Activated CD4-positive, alpha-beta T cell treated with anti-CD3 and anti-CD28 coated beads for 36 hours (primary cell): ENCODE measurements at regions not wholly inside any gene's neighbourhood (a gene's known extent, or its start where the extent isn't known, plus 50 kb on each side); places are given as distances from the start of the nearest gene placed in this dataset.
A peak's percentile ranks its signal among the peaks of the same experiment; 100 is the strongest.
"Not testable (repeated sequence)": the region's sequence is repeated elsewhere in the genome, so short reads cannot be mapped to it uniquely, and the experiment has no call there.

Experiments used
- ATAC-seq: fragments of 200-7000 bp; cut with Tn5 transposase; one replicate; pipeline ENCODE4 v1.10.0; 2021; ENCODE audit warnings: mild to moderate bottlenecking, moderate library complexity
- CTCF ChIA-PET: fragments of 350-600 bp; sonication (Branson Sonifier 250); formaldehyde crosslinking; loops from one replicate; lab custom pipeline; 2021; ENCODE audit warnings: antibody characterized with exemption; lab: Charles Lee
- POLR2A ChIA-PET: fragments of 350-600 bp; sonication (Branson Sonifier 250); formaldehyde crosslinking; loops from one replicate; lab custom pipeline; 2021; ENCODE audit warnings: antibody characterized with exemption, inconsistent platforms; lab: Charles Lee
- DNase-seq: peaks from one replicate; pipeline ENCODE4 v3.0.0-alpha.2; 2020
- H3K27ac Mint-ChIP-seq: one replicate; pipeline ENCODE4 v1.8.0; 2021; ENCODE audit warnings: mixed read lengths
- H3K27me3 Mint-ChIP-seq: one replicate; pipeline ENCODE4 v1.8.0; 2021; ENCODE audit warnings: mixed read lengths
- H3K36me3 Mint-ChIP-seq: one replicate; pipeline ENCODE4 v1.8.0; 2021; ENCODE audit warnings: low read depth, mixed read lengths
- H3K4me1 Mint-ChIP-seq: one replicate; pipeline ENCODE4 v1.8.0; 2021; ENCODE audit warnings: mixed read lengths
- H3K4me3 Mint-ChIP-seq: one replicate; pipeline ENCODE4 v1.8.0; 2021; ENCODE audit warnings: mild to moderate bottlenecking, moderate library complexity, mixed read lengths
- H3K9me3 Mint-ChIP-seq: one replicate; pipeline ENCODE4 v1.8.0; 2021; ENCODE audit warnings: low read depth, mixed read lengths
- intact Hi-C, 2 experiments: fragments of 100-400 bp; cut with DNase I in 1 of 2; cut with micrococcal nuclease in 1 of 2; formaldehyde crosslinking; loops; one replicate each; pipeline versions ENCODE4 v1.14.2 to v1.15.1; 2022 to 2024; cut with DNase I, micrococcal nuclease

DNA sequence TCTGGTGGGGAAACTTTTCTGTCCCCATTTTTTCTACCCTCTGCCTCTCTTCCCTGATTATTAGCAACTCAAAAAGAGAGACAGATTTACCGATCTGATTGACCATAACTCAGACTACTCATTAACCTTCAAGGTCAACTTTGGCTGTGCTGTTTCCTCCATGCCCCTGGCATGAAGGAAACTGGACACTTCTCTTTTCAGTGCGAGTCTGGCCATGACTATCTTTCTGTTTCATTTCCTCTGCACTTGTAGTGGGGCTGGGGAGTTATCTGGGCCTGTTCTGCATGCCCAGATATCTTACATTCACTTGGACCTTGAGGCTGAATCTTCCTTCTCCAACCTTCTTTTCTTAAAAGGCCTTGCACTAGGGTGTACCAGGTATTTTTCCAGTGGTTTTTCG lies 76.9 kb upstream of the SLCO2A1 start:
- peaks cover 7% of the 10 kb centered on the region for H3K27me3 Mint-ChIP-seq
- peaks cover 22% of the 10 kb centered on the region for H3K9me3 Mint-ChIP-seq
- H3K4me1 Mint-ChIP-seq: peaks cover 10% of the 10 kb centered on the region
- intact Hi-C loops: no loop called here
- no peak for DNase-seq
- ATAC-seq: no peak
- ChIA-PET CTCF (interaction anchor here (0.6 kb wide), 1 partner anchor 211 kb away, joined by 4 read pairs; no protein-coding TSS in a partner anchor), POLR2A (no interaction called here)
- H3K27ac Mint-ChIP-seq: no peak overlapping the region
- peaks cover 4% of the 10 kb centered on the region for H3K36me3 Mint-ChIP-seq
- H3K4me3 Mint-ChIP-seq: no peak overlapping the region

DNA sequence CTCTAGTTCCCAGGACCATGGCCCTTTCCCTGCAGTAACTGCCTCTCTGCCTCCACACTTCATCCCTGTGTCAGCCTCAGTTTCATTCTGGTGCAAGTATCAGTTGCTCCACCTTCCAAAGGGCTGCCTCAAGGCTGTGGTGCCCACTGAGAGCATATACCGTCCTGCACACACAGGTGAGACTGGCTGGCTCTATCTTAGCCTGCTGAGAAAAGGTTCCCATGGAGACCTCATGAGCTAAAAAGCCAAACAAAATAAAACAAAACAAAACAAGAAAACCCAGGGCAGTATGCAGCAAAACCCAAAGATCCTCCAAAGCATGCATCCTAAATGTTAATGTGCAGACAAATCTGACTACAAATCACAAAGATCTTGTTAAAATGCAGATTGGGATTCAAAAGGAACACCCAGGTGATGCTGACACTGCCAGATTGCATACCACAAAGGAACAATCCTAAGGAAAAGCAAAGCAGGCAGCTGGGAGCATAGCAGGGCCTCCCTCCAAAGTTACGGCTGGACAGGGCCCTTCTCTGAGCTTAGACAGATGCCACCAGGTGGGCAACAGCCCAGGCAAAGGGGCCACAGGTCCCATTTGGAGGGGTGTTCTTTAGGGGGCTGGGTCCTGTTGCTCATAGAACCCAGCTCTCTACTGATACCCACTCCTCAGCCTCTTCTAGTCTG lies 76.3 kb upstream of the SLCO2A1 start:
- ATAC-seq: no peak
- Mint-ChIP-seq H3K27me3 (peaks cover 7% of the 10 kb centered on the region), H3K4me1 (peaks cover 10% of the 10 kb centered on the region), H3K36me3 (peaks cover 4% of the 10 kb centered on the region), H3K4me3 (no peak overlapping the region), H3K9me3 (peaks cover 17% of the 10 kb centered on the region), H3K27ac (no peak overlapping the region)
- intact Hi-C loops: no loop called here
- ChIA-PET CTCF (interaction anchor here (0.6 kb wide), 1 partner anchor 211 kb away, joined by 4 read pairs; no protein-coding TSS in a partner anchor), POLR2A (no interaction called here)
- DNase-seq: no peak

DNA sequence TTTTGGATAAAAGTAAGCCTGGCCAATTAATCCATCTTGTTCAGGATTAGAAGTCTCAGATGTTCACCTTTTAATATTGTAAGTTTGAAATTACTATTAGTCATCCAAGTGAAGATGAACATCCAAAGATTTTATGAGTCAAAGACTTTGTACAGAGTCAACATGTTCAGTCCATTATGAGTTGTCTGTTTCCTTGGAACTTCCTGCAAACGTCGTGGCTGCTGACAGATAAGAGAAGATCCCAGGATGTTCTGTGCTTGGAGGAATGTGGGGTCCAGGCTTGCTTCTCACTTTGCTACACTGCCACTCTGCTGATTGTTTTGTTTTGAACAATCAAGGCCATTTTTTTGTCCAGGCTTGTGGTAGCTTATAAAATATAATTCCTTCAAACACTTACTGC lies 74.3 kb upstream of the SLCO2A1 start:
- peaks cover 10% of the 10 kb centered on the region for H3K4me1 Mint-ChIP-seq
- intact Hi-C loops: no loop called here
- peaks cover 5% of the 10 kb centered on the region for H3K27me3 Mint-ChIP-seq
- no peak for DNase-seq
- ChIA-PET CTCF (no interaction called here), POLR2A (no interaction called here)
- ATAC-seq: peak; percentile 53
- no peaks in the 10 kb centered on the region for H3K36me3 Mint-ChIP-seq
- peaks cover 16% of the 10 kb centered on the region for H3K9me3 Mint-ChIP-seq
- no peak overlapping the region for H3K27ac Mint-ChIP-seq
- H3K4me3 Mint-ChIP-seq: no peak overlapping the region

DNA sequence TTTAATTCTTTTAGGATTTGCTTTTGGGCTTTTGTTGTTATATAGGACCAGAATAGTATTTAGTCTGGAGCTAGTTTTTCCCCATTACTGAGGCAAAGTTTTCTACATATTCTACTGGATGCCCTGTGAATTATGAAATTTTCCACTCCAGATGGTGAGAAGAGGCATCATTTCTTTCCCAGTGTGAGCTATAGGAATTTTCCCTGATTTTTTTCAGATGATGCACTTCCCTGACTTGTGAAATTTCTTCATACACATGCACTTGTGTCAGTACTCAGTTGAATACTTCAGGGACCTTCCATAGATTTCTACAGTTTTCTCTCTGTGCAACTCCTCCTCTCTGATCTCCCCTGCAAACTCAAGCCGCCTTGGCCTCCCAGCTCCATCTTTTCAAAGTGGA lies 73.7 kb upstream of the SLCO2A1 start:
- no peak for ATAC-seq
- POLR2A ChIA-PET: no interaction called here
- intact Hi-C loops: no loop called here
- H3K9me3 Mint-ChIP-seq: peaks cover 20% of the 10 kb centered on the region
- H3K4me3 Mint-ChIP-seq: no peak overlapping the region
- H3K27me3 Mint-ChIP-seq: peaks cover 5% of the 10 kb centered on the region
- CTCF ChIA-PET: no interaction called here
- H3K4me1 Mint-ChIP-seq: peaks cover 10% of the 10 kb centered on the region
- DNase-seq: no peak
- no peaks in the 10 kb centered on the region for H3K36me3 Mint-ChIP-seq
- no peak overlapping the region for H3K27ac Mint-ChIP-seq

DNA sequence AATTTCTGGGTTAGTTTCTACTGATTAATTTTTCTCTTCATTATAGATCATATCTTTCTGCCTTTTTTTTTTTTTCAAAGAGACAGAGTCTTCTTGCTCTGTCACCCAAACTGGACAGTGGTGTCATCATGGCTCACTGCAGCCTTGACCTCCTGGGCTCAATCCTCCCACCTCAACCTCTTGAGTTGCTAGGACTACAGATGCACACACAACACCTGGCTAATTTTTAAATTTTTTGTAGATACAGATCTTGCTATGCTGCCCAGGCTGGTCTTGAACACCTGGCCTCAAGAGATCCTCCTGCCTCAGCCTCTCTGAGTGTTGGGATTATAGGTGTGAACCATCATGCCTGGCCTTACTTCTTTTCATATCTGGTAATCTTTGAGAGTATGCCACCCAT lies 73.3 kb upstream of the SLCO2A1 start:
- H3K36me3 Mint-ChIP-seq: no peaks in the 10 kb centered on the region
- intact Hi-C loops: no loop called here
- CTCF ChIA-PET: no interaction called here
- no peak for DNase-seq
- peaks cover 10% of the 10 kb centered on the region for H3K4me1 Mint-ChIP-seq
- H3K27ac Mint-ChIP-seq: no peak overlapping the region
- no peak for ATAC-seq
- peaks cover 5% of the 10 kb centered on the region for H3K27me3 Mint-ChIP-seq
- H3K4me3 Mint-ChIP-seq: no peak overlapping the region
- POLR2A ChIA-PET: no interaction called here
- peaks cover 21% of the 10 kb centered on the region for H3K9me3 Mint-ChIP-seq

DNA sequence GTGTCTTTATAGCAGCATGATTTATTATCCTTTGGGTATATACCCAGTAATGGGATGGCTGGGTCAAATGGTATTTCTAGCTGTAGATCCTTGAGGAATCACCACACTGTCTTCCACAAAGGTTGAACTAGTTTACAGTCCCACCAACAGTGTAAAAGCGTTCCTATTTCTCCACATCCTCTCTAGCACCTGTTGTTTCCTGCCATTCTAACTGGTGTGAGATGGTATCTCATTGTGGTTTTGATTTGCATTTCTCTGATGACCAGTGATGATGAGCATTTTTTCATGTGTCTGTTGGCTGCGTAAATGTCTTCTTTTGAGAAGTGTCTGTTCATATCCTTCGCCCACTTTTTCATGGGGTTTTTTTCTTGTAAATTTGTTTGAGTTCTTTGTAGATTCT lies 66.5 kb upstream of the SLCO2A1 start:
- POLR2A ChIA-PET, H3K36me3 Mint-ChIP-seq, intact Hi-C loops, H3K4me3 Mint-ChIP-seq, H3K27me3 Mint-ChIP-seq, ATAC-seq, H3K4me1 Mint-ChIP-seq, H3K27ac Mint-ChIP-seq, DNase-seq, CTCF ChIA-PET: not testable (repeated sequence)
- peaks cover 10% of the 10 kb centered on the region for H3K9me3 Mint-ChIP-seq

DNA sequence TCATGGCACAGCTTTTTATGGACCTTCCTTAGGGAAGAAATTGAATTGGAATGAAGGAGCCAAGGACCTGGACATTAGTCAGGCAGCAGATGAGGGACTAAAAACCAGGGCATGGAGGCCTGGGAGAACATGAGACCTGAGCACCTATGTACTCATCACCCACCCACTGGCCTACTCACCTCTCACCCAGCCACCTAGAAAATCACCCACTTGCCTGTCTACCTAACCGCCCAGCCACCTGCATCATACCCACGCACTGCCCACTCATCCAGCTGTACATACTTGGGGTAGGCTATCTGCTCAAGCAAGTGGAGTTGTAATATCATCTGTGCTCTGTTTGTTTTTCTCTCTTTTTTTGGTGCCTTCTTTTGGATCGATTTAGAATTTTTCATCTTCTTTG lies 65.3 kb upstream of the SLCO2A1 start:
- no peaks in the 10 kb centered on the region for H3K36me3 Mint-ChIP-seq
- ATAC-seq: no peak
- H3K27me3 Mint-ChIP-seq: no peaks in the 10 kb centered on the region
- intact Hi-C loops: no loop called here
- no peak for DNase-seq
- ChIA-PET CTCF (no interaction called here), POLR2A (no interaction called here)
- no peak overlapping the region for H3K4me3 Mint-ChIP-seq
- H3K4me1 Mint-ChIP-seq: no peaks in the 10 kb centered on the region
- H3K9me3 Mint-ChIP-seq: peaks cover 7% of the 10 kb centered on the region
- no peak overlapping the region for H3K27ac Mint-ChIP-seq

DNA sequence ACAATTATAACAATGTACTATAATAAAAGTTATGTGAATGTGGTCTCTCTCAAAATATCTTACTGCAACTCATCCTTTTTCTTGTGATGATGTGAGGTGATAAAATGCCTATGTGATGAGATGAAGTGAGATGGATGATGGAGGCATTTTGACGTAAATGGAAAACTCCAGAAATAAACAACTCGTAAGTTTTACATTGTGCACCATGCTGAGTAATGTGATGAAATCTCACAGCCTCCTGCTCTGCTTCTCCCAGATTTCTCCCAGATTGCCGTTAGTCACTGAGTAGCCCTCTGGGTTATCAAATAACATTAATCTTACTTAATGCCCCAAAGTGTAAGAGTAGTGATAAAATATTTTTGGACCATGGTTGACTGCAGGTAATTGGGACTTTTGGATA lies 64.8 kb upstream of the SLCO2A1 start:
- no peaks in the 10 kb centered on the region for H3K4me1 Mint-ChIP-seq
- no peak overlapping the region for H3K4me3 Mint-ChIP-seq
- no peaks in the 10 kb centered on the region for H3K27me3 Mint-ChIP-seq
- CTCF ChIA-PET: no interaction called here
- POLR2A ChIA-PET: no interaction called here
- intact Hi-C loops: no loop called here
- ATAC-seq (no peak), DNase-seq (no peak)
- no peaks in the 10 kb centered on the region for H3K36me3 Mint-ChIP-seq
- peaks cover 7% of the 10 kb centered on the region for H3K9me3 Mint-ChIP-seq
- no peak overlapping the region for H3K27ac Mint-ChIP-seq

DNA sequence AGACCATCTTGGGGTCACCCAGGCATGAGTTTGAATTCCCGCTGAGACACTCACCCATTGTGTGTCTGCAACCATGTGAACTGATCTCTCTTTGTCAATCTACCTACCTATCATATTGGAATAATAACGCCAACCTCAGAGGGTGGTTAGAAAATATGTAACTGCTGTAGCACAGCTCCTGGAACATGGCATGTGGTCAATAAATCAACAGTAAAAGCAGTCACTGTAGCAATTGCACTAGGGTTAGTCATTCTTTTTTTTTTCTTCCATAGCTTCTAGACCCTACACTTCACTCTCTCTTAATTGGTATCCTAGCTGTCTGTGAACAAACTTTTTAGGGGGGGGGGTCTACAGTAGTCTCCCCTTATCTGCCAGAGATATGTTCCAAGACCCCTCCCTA lies 64.2 kb upstream of the SLCO2A1 start:
- no peak overlapping the region for H3K4me3 Mint-ChIP-seq
- ATAC-seq (no peak), DNase-seq (no peak)
- H3K27ac Mint-ChIP-seq: no peak overlapping the region
- peaks cover 7% of the 10 kb centered on the region for H3K9me3 Mint-ChIP-seq
- H3K4me1 Mint-ChIP-seq: no peaks in the 10 kb centered on the region
- POLR2A ChIA-PET: no interaction called here
- H3K27me3 Mint-ChIP-seq: no peaks in the 10 kb centered on the region
- intact Hi-C loops: no loop called here
- CTCF ChIA-PET: no interaction called here
- H3K36me3 Mint-ChIP-seq: no peaks in the 10 kb centered on the region

DNA sequence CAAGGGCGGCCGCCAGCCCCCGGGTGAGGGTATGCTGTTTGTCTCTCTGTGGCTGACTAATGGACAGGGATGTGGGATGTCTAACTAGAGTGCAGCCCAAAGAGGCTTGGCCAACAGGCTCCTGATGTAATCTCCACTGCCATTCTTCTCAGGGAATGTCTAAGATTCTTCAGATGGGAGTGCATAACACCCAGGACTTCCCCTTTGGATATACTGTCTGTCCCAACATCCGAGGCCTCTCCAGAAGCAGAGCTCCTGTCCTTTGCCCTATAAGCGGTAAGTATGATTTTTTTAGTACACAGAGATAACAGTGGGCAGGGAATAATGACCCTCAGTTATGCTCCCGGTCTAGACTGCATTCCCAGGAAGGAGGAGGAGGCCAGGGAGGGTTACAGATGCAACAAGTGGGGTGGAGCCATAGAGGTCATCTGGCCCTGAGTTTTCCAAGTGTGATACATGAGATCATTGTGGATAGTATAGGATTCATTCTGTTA lies 62.5 kb upstream of the SLCO2A1 start:
- Mint-ChIP-seq H3K27ac (no peak overlapping the region), H3K27me3 (no peaks in the 10 kb centered on the region), H3K9me3 (peaks cover 5% of the 10 kb centered on the region), H3K4me3 (no peak overlapping the region), H3K4me1 (no peaks in the 10 kb centered on the region), H3K36me3 (no peaks in the 10 kb centered on the region)
- ATAC-seq (no peak), DNase-seq (no peak)
- POLR2A ChIA-PET: no interaction called here
- CTCF ChIA-PET: interaction anchor here (0.6 to 0.7 kb wide), 2 partner anchors 186 to 202 kb away, joined by 3 to 4 read pairs; no protein-coding TSS in a partner anchor
- intact Hi-C loops: no loop called here

DNA sequence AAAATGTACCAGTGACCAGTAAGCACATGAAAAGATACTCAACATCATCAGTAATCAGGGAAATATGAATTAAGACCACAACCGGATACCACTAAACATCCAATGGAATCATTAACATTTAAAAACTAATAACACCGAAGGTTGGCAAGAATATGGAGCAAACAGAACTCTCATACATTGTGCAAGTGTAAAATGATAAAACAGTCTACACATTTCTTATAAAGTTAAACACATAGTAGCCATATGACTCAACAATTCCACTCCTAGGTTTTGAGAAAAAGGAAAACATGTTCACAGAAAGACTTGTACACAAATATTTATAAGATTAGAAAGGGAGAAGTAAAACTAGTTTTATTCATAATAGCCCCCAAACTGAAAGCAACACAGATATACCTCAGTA lies 60.3 kb upstream of the SLCO2A1 start:
- Mint-ChIP-seq H3K27ac (no peak overlapping the region), H3K27me3 (no peaks in the 10 kb centered on the region), H3K4me1 (no peaks in the 10 kb centered on the region), H3K36me3 (no peaks in the 10 kb centered on the region), H3K4me3 (no peak overlapping the region), H3K9me3 (peaks cover 5% of the 10 kb centered on the region)
- intact Hi-C loops: no loop called here
- CTCF ChIA-PET: no interaction called here
- ATAC-seq (no peak), DNase-seq (no peak)
- POLR2A ChIA-PET: no interaction called here

DNA sequence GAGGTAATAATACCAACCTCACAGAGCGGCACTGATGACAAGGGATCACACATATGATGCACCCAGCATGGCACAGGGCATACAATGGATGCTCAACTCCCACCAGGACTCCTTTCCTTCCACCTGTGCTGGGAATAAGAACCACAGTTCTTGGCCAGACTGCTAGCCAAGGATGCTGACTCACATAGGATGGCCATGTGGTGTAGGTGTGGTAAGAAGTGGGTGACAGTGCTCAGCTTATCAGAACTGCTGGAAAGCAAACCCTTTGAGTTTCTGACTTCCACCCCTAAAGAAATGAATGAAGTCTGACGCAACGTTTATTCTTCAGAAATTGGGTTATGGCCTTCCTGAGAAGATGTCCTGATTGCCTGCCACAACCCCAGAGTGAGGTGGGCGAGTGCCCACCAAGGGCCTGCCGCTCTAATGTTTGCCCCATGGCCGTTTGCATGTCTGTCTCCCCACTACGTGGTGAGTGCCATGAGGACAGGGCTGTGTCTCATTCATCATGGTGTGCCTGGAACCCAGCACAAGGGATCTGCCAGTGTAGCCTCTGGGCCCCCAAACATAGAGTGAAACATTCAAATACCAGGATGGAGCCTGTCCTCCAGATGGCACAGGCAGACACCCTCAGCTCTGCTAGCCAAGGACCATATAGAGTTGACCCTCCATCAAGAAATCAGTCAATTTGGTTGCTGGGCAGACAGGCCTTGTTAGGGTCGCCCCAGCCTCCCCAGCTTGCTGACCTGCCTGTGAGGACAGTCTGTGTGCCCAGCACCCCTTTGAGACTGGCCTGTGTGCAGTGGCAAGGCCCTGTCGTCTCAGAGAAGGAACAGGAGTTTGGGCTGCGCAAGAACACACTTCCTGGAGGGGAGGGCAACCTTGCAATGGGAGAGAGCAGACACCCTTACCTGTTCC lies 57.6 kb upstream of the SLCO2A1 start:
- Mint-ChIP-seq H3K4me3 (no peak overlapping the region), H3K27ac (no peak overlapping the region), H3K4me1 (no peaks in the 10 kb centered on the region), H3K36me3 (no peaks in the 10 kb centered on the region), H3K9me3 (peaks cover 5% of the 10 kb centered on the region), H3K27me3 (no peaks in the 10 kb centered on the region)
- ATAC-seq (no peak), DNase-seq (no peak)
- POLR2A ChIA-PET: no interaction called here
- CTCF ChIA-PET: no interaction called here
- intact Hi-C loops: no loop called here
